NCI-H82 treated with DMSO at 0.1 percent for 48 hours (cell line): ENCODE measurements at regions not wholly inside any gene's neighbourhood (a gene's known extent, or its start where the extent isn't known, plus 50 kb on each side); places are given as distances from the start of the nearest gene placed in this dataset.

Source experiments
- DNase-seq: peaks from one replicate; lab custom pipeline; 2025; ENCODE audit not compliant: unreplicated experiment; lab: John Stamatoyannopoulos, UW

DNA sequence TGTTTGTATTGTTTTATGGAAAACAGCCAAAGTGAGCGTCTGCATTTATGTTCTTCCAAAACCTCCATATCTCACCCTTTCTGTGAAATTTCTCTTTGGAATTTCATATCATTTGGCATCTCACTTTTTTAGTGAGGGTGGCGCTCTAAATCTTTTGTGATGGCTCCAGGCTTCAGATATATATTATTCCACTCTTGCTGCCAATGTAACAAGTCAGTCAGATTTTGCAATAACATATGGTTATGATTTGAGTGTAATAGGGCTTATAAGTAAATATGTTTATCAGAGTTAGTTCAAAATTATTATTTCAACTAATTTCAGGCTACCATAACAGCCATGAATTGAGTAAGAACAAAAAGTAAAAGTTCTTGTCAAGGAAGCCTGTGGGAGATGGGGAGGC, 314.7 kb downstream of the PDGFC start:
- no peak for DNase-seq

- DNase-seq = no peak
Observed at GRCh38 chr4:156654410-156654809, 317.2 kb downstream of the PDGFC start.

- DNase-seq = no peak
Observed at GRCh38 chr4:156643826-156644225, 327.8 kb downstream of the PDGFC start.

DNA sequence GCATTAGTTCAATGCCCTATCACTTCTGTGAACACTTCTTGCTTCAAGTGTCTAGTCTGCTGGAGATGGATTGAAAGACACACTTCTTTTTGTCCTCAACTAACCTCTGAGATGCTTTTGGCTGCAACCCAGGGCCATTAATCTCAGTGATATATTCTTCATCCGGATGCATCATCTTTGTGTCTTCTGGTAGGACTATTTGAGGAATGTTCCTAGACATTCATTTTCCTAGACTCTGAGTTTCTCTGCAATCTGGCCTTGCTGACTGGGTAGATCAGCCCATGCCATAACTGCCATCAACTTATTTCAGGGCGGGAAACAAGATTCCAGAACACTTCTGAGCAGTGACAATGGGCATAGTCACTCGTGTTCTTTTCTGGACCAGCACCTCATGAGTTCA, 329.4 kb downstream of the PDGFC start:
- no peak for DNase-seq

DNA sequence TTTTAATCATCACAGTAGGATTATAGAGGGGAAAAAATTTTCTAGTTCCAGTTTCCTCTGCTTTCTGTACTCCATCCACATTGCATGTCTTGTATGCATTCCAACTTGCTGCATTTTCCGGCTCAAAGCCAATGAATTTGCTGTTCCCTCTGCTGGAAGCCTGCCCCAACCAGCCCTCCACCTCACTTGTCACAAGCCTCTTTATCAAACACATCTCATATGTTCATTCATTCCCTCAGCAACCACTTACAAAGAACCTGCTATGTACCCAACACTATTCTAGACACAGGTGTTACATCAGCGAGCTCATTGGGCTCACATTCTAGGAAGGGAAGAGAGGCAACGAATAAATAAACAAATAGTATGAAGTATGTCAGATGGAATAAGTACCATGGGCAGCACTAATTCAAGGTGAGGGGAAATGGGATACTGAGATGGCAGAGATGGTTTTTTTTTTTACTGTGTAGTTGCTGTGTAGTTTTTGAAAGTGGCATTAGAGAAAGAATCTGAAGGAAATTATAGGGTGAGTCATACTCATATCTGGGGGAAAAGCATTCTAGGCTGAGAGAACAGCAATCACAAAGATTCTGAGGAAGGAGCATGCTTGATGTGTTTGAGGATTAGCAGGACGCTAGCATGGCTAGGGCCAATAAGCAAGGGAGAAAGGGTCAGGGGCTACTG, 332.5 kb downstream of the PDGFC start:
- no peak for DNase-seq

DNA sequence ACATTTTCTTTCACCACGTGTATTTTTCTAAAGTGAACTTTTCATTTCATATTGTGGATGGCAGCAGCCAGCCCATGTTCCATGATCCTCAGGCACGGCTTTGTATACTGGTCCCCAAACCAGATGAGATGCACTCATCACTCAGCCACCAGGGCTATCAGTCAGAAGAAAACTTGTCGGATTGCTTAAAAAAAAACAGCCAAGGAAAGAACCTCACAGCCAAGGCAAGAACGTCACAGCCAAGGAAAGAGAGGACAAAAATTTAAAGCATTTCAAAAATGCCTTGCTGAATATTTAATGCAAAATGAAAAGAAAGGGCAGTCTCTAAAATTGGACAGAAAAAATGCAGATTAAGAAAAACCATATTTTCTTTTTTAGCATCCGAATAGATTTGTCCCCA, 333.3 kb downstream of the PDGFC start:
- DNase-seq = no peak

- DNase-seq = no peak
Observed at GRCh38 chr4:156636381-156636780, 335.2 kb downstream of the PDGFC start.

- no peak for DNase-seq
Observed at GRCh38 chr4:156635051-156635450, 336.5 kb downstream of the PDGFC start.

DNA sequence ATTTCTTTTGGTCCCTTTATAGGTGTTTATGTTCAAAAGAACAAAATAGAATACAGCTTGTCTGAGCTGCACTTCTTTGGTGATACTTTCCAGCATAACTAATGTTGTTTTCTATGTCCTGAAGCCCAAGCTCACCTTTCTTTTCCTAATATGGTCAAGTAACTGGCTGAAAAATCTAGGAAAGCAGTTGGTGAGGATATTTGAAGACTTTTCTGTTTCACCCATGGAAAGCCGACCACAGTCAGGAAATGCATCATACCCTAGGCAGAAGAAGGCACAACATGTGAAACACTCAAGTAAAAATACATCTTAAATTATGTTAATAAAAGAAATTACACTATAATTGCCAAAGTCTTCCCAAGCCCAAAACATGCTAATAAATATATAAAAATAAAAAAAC, 337.0 kb downstream of the PDGFC start:
- DNase-seq = no peak

- DNase-seq = no peak
Observed at GRCh38 chr4:156633847-156634246, 337.8 kb downstream of the PDGFC start.

GRCh38 chr4:156628858-156629257, 342.7 kb downstream of the PDGFC start:
- DNase-seq = no peak

DNA sequence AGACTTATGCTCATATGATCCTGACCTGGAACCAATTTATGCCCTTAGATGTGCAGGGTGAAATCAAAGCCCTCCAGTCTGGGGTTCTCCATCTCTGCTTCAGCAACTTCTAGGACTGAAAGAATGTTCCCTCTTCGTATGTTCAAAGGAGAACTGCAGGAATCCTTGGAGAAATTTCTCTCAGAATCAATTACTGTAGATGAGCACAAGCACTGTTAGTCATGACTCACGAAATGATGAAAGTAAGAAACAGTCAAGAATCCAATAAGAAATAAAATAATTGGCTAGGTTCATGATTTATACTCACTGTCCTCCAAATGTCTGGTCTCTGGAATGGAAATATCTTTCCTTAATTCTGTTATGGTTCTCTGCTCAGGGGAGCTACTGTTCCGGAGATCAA, 348.2 kb downstream of the PDGFC start:
- no peak for DNase-seq

GRCh38 chr4:156620786-156621185, 350.8 kb downstream of the PDGFC start:
- no peak for DNase-seq

DNA sequence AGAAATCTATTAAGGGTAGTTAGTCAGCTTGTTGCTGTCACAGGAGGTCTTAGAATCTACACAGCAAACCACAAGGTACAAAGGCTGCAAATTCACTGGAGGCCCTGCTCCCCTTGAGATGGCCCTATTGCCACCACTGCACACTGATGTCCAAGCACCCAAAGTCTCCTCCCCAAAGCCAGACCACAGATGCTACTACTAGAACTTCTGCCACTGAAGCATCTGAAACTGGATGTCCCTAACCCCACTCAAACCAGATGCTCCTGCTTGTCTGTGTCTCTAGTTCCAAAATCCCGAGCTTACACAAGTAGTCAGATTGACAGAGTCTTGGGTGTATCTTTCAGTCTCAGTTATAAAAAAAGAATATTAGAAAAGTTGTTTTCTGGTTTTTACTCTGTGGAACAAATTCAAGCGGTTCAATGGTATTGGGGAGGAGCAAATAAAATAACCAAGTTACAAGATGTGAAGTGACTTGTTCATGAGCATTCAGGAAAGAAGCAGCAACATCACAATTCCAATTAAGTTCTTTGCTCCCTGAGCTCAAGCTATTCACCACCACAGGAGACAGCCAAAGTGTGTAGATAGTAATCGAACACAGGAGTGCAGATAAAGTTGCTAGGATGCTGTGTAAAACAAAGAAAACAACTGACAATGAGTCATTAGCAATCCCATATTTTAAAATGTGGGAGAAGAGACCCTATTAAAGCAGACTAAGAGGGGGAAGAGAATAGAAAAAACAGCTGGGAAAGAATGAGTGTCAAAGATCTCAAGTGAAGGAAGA, 352.3 kb downstream of the PDGFC start:
- DNase-seq = no peak

DNA sequence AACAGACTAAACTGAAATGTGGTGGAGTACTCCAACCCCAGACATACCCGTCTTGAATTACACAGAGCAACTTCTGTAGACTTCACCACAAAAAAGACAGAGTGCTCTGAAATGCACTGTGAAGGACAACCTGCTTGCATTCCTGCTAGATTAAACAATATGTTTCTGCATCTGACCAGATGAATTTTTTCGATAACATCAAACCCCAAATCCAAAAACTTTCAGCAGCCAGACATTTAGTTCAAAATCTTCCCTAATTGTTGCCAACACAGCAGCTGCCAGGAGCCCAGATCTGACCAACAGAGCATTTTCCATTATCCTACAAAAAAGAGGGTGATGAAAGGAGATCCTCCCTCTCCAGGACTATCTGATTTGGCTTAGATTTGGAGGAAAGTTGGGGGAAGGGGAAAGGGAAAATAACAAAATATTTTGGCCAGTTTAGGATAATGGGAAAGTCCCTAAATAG, 356.5 kb downstream of the PDGFC start:
- DNase-seq = no peak

DNA sequence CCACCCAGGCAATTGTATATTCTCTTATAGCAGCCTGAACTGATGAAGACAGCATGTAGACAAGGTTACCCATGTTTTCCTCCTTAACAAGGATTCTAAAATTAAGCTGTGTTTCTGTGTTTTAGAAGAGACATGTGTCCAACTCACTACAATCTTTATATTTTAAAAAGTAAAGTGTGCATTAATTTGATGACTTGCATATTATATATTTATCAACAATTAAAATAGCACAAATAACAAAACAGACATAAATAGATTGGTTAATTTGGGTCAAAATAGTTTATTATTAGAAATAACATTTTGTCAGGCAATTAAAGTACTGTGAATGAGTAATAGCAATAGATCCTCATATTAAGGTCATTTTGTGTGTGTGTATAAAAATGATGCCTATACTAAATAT, 357.1 kb downstream of the PDGFC start:
- DNase-seq = no peak

DNA sequence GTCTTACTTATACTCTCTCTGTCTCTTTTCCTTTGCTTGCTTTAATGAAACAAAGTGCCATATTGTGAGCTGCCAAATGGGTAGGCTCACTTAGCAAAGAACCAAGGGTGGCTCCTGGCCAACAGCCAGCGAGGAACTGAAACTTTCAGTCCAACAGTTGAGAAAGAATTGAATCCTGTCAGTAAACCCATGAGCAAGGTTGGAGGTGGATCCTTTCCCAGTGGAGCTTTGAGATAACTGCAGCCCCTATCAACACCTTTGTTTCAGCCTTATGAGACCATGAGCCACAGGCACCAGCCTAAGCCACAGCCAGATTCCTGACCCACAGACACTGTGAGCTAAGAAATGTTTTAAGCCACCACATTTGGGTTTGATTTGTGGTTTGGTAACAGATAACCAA, 362.2 kb downstream of the PDGFC start:
- no peak for DNase-seq

GRCh38 chr4:156608651-156609050, 362.9 kb downstream of the PDGFC start:
- DNase-seq = no peak

DNA sequence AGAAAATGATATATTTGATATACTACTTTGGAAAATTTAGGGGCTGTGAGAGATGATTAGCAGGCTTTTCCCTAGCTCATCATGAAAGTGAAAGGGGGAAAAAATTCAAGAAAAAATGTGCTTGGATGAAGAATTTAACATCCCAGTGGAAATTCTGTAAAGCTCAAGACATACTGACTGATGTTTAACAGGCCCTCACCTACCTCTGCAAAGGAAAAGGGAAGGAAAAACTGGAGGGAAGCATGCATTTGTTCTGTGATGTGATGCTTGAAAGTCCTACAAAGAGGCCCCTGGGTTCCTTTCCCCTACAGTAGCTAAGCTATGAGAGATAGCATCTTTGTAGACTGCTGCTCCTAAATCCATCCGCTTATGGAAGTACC, 364.1 kb downstream of the PDGFC start:
- DNase-seq = no peak

GRCh38 chr4:156606554-156607477, 364.8 kb downstream of the PDGFC start:
- DNase-seq = no peak

- DNase-seq = peak; percentile 25
Observed at GRCh38 chr4:156598138-156598681, 373.4 kb downstream of the PDGFC start.
